ENCODE measurements at regions not wholly inside any gene's neighbourhood (a gene's known extent, or its start where the extent isn't known, plus 50 kb on each side); places are given as distances from the start of the nearest gene placed in this dataset.

- Histone ChIP-seq H3K27ac (ENCODE audit: control insufficient read depth, insufficient read depth, low read length) (peak overlapping the region; percentile 58), H2AFZ (ENCODE audit: control insufficient read depth, low read length) (no peak overlapping the region), H3K4me2 (ENCODE audit: control insufficient read depth, extremely low read depth, insufficient read depth, low read depth, low read length) (peak overlapping the region; percentile 49), H3K9me3 (ENCODE audit: control insufficient read depth, low read depth, low read length) (no peaks in the 10 kb centered on the region), H3K9ac (ENCODE audit: control insufficient read depth, extremely low read depth, insufficient read depth, low read length) (no peak overlapping the region), H3K9me1 (ENCODE audit: control insufficient read depth, extremely low read depth, insufficient read depth, low read length) (no peaks in the 10 kb centered on the region), H3K4me3 (ENCODE audit: control insufficient read depth in 2 of 3, extremely low read depth in 1 of 3, insufficient read depth in 2 of 3, low read depth in 1 of 3, low read length in 3 of 3) (no peak overlapping the region), H3K36me3 (ENCODE audit: control insufficient read depth in 2 of 2, extremely low read depth in 1 of 2, insufficient read depth in 2 of 2, low read length in 2 of 2) (no peaks in the 10 kb centered on the region), H3K4me1 (ENCODE audit: control insufficient read depth, extremely low read depth, insufficient read depth, low read length) (peaks cover 22% of the 10 kb centered on the region), H3K79me2 (ENCODE audit: control insufficient read depth, insufficient read depth, low read length) (no peaks in the 10 kb centered on the region), H4K20me1 (ENCODE audit: control insufficient read depth, extremely low read depth, insufficient read depth, low read length) (no peaks in the 10 kb centered on the region), H3K27me3 (ENCODE audit: control insufficient read depth, extremely low read depth, insufficient read depth, low read length) (peaks cover 5% of the 10 kb centered on the region)
- DNase-seq (ENCODE audit: low read depth, low spot score) (peak; percentile 81), FAIRE-seq (peak; percentile 96)
- dilution Hi-C loops (cut with MboI; ENCODE audit: extremely low pct_ligation_motif_present, low sequenced_read_pairs), result no loop called here
- no peak for TF ChIP-seq CTCF (optimal IDR thresholded peaks at IDR 0.05 in 1 of 3, IDR thresholded peaks at IDR 0.05 in 1 of 3, conservative IDR thresholded peaks at IDR 0.05 in 1 of 3; ENCODE audit: extremely low read depth in 1 of 3, insufficient read depth in 2 of 3, low read length in 3 of 3)
- no peak for TF ChIP-seq EZH2 (IDR thresholded peaks at IDR 0.05; ENCODE audit: low read length)
Observed at GRCh38 chr3:16124636-16125035, 49.8 kb upstream of the GALNT15 start.

Small RNAs in the stretch of these regions (small RNA-seq; reads per million reads assigned to genes)
- 0 reads per million in 3 experiments for gene MIR563 (ENCODE audit: insufficient read length in 3 of 3, low read depth in 3 of 3, low replicate concordance in 1 of 3)

Measured in keratinocyte (primary cell).